ENCODE measurements at regions not wholly inside any gene's neighbourhood (a gene's known extent, or its start where the extent isn't known, plus 50 kb on each side); places are given as distances from the start of the nearest gene placed in this dataset.

GRCh38 chr16:73997971-73998370, 298.6 kb upstream of the PSMD7 start:
- no peaks in the 10 kb centered on the region for H3K27me3 ChIP-seq
- DNase-seq, result no peak
- ATAC-seq (ENCODE audit: low FRiP score in 2 of 2), result no peak
- no peak overlapping the region for H3K27ac ChIP-seq
- no peaks in the 10 kb centered on the region for H3K36me3 ChIP-seq
- no peak overlapping the region for H3K4me3 ChIP-seq
- TF ChIP-seq EP300 (IDR thresholded peaks at IDR 0.05) (no peak), POLR2AphosphoS5 (IDR thresholded peaks at IDR 0.05) (no peak), POLR2A (IDR thresholded peaks at IDR 0.05) (no peak)
- TF ChIP-seq, protein P1, sequence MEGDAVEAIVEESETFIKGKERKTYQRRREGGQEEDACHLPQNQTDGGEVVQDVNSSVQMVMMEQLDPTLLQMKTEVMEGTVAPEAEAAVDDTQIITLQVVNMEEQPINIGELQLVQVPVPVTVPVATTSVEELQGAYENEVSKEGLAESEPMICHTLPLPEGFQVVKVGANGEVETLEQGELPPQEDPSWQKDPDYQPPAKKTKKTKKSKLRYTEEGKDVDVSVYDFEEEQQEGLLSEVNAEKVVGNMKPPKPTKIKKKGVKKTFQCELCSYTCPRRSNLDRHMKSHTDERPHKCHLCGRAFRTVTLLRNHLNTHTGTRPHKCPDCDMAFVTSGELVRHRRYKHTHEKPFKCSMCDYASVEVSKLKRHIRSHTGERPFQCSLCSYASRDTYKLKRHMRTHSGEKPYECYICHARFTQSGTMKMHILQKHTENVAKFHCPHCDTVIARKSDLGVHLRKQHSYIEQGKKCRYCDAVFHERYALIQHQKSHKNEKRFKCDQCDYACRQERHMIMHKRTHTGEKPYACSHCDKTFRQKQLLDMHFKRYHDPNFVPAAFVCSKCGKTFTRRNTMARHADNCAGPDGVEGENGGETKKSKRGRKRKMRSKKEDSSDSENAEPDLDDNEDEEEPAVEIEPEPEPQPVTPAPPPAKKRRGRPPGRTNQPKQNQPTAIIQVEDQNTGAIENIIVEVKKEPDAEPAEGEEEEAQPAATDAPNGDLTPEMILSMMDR (IDR thresholded peaks at IDR 0.05), result no peak
- no peaks in the 10 kb centered on the region for H3K4me1 ChIP-seq
- peaks cover 0 to under 1% (median 0%) of the 10 kb centered on the region in 4 donors for H3K9me3 ChIP-seq
- 79 to 82% methylated on average over 4 of the region's 4 CpGs for WGBS, 2 donors

DNA sequence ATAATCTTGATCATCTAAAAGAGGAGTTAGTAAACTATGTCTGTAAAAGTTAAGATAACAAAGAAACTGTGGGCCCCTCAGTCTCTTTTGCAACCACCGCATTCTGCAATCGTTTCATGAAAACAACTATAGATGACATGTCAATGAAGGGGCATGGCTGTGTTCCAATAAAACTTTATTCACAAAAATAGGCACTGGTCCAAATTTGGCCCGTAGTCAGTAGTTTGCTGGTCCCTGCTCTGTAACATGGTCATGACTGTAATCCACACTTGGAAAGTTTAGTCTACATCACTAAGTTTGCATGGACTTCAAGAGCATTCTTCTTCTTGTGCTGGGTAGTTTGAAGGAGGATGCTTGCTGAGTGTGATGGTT, 299.3 kb upstream of the PSMD7 start:
- no peaks in the 10 kb centered on the region for H3K36me3 ChIP-seq
- H3K4me3 ChIP-seq, result no peak overlapping the region
- no peak for ATAC-seq (ENCODE audit: low FRiP score in 2 of 2)
- no peaks in the 10 kb centered on the region for H3K9me3 ChIP-seq
- H3K4me1 ChIP-seq, result no peaks in the 10 kb centered on the region
- no peak for TF ChIP-seq POLR2A (IDR thresholded peaks at IDR 0.05)
- TF ChIP-seq EP300 (IDR thresholded peaks at IDR 0.05), result no peak
- TF ChIP-seq POLR2AphosphoS5 (IDR thresholded peaks at IDR 0.05), result no peak
- TF ChIP-seq, protein P1 (IDR thresholded peaks at IDR 0.05), result no peak
- WGBS, 2 donors, result 70 to 71% methylated on average over 3 of the region's 3 CpGs
- no peak for DNase-seq
- H3K27ac ChIP-seq, result no peak overlapping the region
- no peaks in the 10 kb centered on the region for H3K27me3 ChIP-seq

DNA sequence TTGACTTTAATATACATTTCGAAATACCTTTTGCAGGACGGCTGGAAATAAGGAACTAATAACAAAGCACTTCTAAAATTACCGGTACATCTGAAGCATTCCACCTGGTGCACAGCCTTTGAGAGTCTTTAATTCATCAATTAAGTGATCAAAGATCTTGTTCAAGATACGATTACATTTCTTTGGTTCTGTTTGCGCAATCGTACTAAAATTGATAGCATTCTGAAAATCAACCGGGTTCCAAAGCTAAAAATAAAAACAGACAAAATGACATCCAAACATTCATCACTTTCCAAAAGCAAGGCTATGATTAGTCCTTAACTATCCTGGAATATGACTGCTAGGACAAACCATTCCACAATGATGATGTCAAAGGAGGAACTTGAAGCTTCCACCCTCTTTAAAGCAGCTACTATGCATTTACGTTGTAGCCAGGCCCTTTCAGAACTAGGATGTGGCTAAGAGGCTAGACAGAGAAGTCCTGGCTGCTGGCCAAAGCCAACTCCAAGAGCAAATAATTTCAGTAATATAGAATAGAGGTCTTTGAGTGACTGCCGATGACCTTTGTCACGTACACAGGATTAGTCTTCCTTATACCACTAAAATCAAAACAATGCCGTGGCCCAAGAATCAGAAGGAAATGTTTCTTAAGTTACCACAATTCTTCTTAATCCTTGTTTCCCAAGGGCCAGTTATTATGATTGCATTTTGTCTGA, 299.8 kb upstream of the PSMD7 start:
- H3K4me1 ChIP-seq, result no peaks in the 10 kb centered on the region
- DNase-seq, result no peak
- no peak for ATAC-seq (ENCODE audit: low FRiP score in 2 of 2)
- TF ChIP-seq, protein P1 (IDR thresholded peaks at IDR 0.05), result no peak
- no peak for TF ChIP-seq POLR2AphosphoS5 (IDR thresholded peaks at IDR 0.05)
- TF ChIP-seq POLR2A (IDR thresholded peaks at IDR 0.05), result no peak
- TF ChIP-seq EP300 (IDR thresholded peaks at IDR 0.05), result no peak
- WGBS, 2 donors, result 49 to 53% methylated on average over 11 of the region's 11 CpGs
- no peaks in the 10 kb centered on the region for H3K27me3 ChIP-seq
- H3K27ac ChIP-seq, result no peak overlapping the region
- no peak overlapping the region for H3K4me3 ChIP-seq
- H3K36me3 ChIP-seq, result no peaks in the 10 kb centered on the region
- H3K9me3 ChIP-seq, result no peaks in the 10 kb centered on the region

DNA sequence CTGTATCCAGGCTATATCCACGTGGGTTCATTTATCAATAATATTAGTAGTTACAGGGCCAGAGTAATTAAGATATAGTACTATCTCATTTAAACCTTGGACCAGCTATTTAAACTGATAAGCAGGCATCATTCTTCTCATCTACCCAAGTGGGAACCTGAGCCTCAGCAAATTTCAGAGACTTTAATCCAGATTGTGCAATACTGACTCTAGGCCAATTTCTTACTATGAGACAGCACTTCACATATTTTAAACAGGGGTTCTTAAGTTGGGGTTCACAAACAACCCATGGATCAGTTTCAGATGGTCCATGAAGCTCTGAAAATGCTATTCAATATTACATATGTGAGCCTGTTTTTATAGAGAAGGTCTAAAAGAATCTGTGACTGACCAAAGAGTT, 302.7 kb upstream of the PSMD7 start:
- H3K4me3 ChIP-seq, result no peak overlapping the region
- H3K4me1 ChIP-seq, result no peaks in the 10 kb centered on the region
- WGBS, 2 donors, result 38 to 54% methylated on average over 1 of the region's 1 CpG
- ATAC-seq (ENCODE audit: low FRiP score in 2 of 2), result no peak
- no peaks in the 10 kb centered on the region for H3K27me3 ChIP-seq
- H3K36me3 ChIP-seq, result no peaks in the 10 kb centered on the region
- no peak for TF ChIP-seq POLR2A (IDR thresholded peaks at IDR 0.05)
- TF ChIP-seq EP300 (IDR thresholded peaks at IDR 0.05), result no peak
- TF ChIP-seq POLR2AphosphoS5 (IDR thresholded peaks at IDR 0.05), result no peak
- TF ChIP-seq, protein P1 (IDR thresholded peaks at IDR 0.05), result no peak
- H3K9me3 ChIP-seq, result no peaks in the 10 kb centered on the region
- no peak overlapping the region for H3K27ac ChIP-seq
- no peak for DNase-seq

DNA sequence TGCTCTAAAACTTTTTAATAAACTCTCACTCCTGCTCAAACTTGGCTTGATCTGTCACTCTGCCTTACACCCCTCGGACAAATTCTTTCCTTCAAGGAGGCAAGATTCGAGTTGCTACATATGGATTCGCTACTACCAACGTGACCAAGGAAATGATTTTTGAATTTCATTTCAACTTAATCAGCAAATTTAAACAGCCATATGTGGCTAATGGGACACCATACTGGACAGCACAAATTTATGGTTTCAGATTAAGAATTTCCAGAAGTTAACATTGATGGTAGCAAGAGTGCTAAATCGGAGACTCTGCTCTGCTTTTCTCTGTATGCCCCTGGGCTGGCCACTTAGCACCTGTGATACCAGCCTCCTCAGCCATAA, 318.2 kb upstream of the PSMD7 start:
- ATAC-seq (ENCODE audit: low FRiP score in 2 of 2) (no peak), DNase-seq (no peak)
- no peak overlapping the region for H3K27ac ChIP-seq
- H3K4me3 ChIP-seq, result no peak overlapping the region
- no peaks in the 10 kb centered on the region for H3K9me3 ChIP-seq
- no peaks in the 10 kb centered on the region for H3K27me3 ChIP-seq
- TF ChIP-seq, protein P1 (IDR thresholded peaks at IDR 0.05), result no peak
- TF ChIP-seq EP300 (IDR thresholded peaks at IDR 0.05) (no peak), POLR2A (IDR thresholded peaks at IDR 0.05) (no peak), POLR2AphosphoS5 (IDR thresholded peaks at IDR 0.05) (no peak)
- no peaks in the 10 kb centered on the region for H3K36me3 ChIP-seq
- no peaks in the 10 kb centered on the region for H3K4me1 ChIP-seq
- WGBS, 2 donors, result 83 to 89% methylated on average over 5 of the region's 5 CpGs

Measured in upper lobe of left lung (tissue), 6 donors.